HepG2 (cell line): ENCODE measurements at regions not wholly inside any gene's neighbourhood (a gene's known extent, or its start where the extent isn't known, plus 50 kb on each side); places are given as distances from the start of the nearest gene placed in this dataset.

ENCODE experiments used
- ATAC-seq: fragments of 200-7000 bp; cut with Tn5 transposase; 3 replicates; pipeline ENCODE4 v1.9.1; 2020; ENCODE audit warnings: mild to moderate bottlenecking, moderate library complexity
- BruUV-seq: library from RNA; stranded (reverse); fragments of 400-500 nt; replicated peaks from 2 replicates; lab custom pipeline; 2021; lab: Mats Ljungman, UMichigan
- CTCF ChIA-PET: fragments of 300-600 bp; formaldehyde crosslinking; extraction: SDS; loops from one replicate; lab custom pipeline; 2021; ENCODE audit warnings: low total read pairs, inconsistent platforms, low intra/inter-chr PET ratio; lab: Yijun Ruan, JAX
- POLR2A ChIA-PET: fragments of 350-600 bp; sonication (Branson Sonifier 250); formaldehyde crosslinking; loops from one replicate; lab custom pipeline; 2020; ENCODE audit warnings: antibody characterized with exemption, inconsistent platforms; lab: Yijun Ruan, JAX
- DNase-seq: peaks from one replicate; pipeline ENCODE4 v3.0.0-alpha.2; 2015; ENCODE audit warnings: low spot score
- FAIRE-seq: peaks from 3 replicates; lab custom pipeline; 2011; peaks lifted over from hg19 to GRCh38; lab: Jason Lieb, UNC
- H2AFZ ChIP-seq: one replicate; pipeline ENCODE4 v1.6.1; 2011; ENCODE audit warnings: low read length, inconsistent platforms
- H3K27ac ChIP-seq: fragments of 300-600 bp; 3 replicates; pipeline ENCODE4 v1.8.0; 2011; ENCODE audit warnings: mixed run types, mild to moderate bottlenecking, mixed read lengths, low read length, inconsistent platforms; ENCODE audit not compliant: insufficient read depth; ENCODE audit errors: extremely low read length
- H3K27me3 ChIP-seq, 2 experiments: fragments of 200-600 bp in 1 of 2; 2 replicates in 1 of 2; 3 replicates in 1 of 2; pipeline versions ENCODE4 v1.6.0 to v1.8.0; 2011; ENCODE audit warnings: low read length in 2 of 2, mild to moderate bottlenecking in 2 of 2, moderate library complexity in 2 of 2, inconsistent platforms in 1 of 2; ENCODE audit not compliant: insufficient read depth in 2 of 2, control insufficient read depth in 1 of 2
- H3K36me3 ChIP-seq, 2 experiments: fragments of 200-600 bp in 1 of 2; replicated peaks in 1 of 2; 2 replicates in 1 of 2; 3 replicates in 1 of 2; pipeline versions ENCODE4 v1.5.1 to v1.8.0; 2011; ENCODE audit warnings: low read length in 2 of 2, inconsistent platforms in 1 of 2; ENCODE audit not compliant: insufficient read depth in 2 of 2, control insufficient read depth in 1 of 2
- H3K4me1 ChIP-seq: 2 replicates; pipeline ENCODE4 v1.5.1; 2012; ENCODE audit warnings: low read length, inconsistent platforms; ENCODE audit not compliant: insufficient read depth
- H3K4me2 ChIP-seq: 2 replicates; pipeline ENCODE4 v1.6.0; 2011; ENCODE audit warnings: low read depth, low read length, inconsistent platforms
- H3K4me3 ChIP-seq, 3 experiments: fragments of 200-600 bp in 1 of 3; sonication (generic), shearing (Covaris generic) in 1 of 3; replicated peaks in 1 of 3; 2 replicates each; pipeline ENCODE4 v1.5.1; 2011 to 2016; ENCODE audit warnings: low read length in 3 of 3, inconsistent platforms in 2 of 3, low read depth in 2 of 3, mild to moderate bottlenecking in 2 of 3, control low read depth in 1 of 3, mixed read lengths in 1 of 3; ENCODE audit not compliant: insufficient read depth in 1 of 3
- H3K79me2 ChIP-seq: one replicate; pipeline ENCODE4 v1.6.1; 2011; ENCODE audit warnings: low read length, inconsistent platforms; ENCODE audit not compliant: insufficient read depth
- H3K9ac ChIP-seq: 2 replicates; pipeline ENCODE4 v1.6.0; 2011; ENCODE audit warnings: mild to moderate bottlenecking, low read depth, low read length, inconsistent platforms; ENCODE audit not compliant: insufficient read depth
- H3K9me3 ChIP-seq: 2 replicates; pipeline ENCODE4 v1.5.1; 2012; ENCODE audit warnings: mild to moderate bottlenecking, low read length
- H4K20me1 ChIP-seq: 2 replicates; pipeline ENCODE4 v1.6.0; 2011; ENCODE audit warnings: inconsistent platforms, mild to moderate bottlenecking, low read length, moderate library complexity; ENCODE audit not compliant: insufficient read depth
- CBFB ChIP-seq: sonication (generic); formaldehyde crosslinking; IDR thresholded peaks from 2 replicates; pipeline ENCODE4 v1.4.0; 2020; ENCODE audit warnings: missing genetic modification reagents
- CEBPG ChIP-seq: IDR thresholded peaks from 2 replicates; pipeline ENCODE4 v1.6.1; 2016
- CREB3 ChIP-seq: sonication (generic); formaldehyde crosslinking; IDR thresholded peaks from 2 replicates; pipeline ENCODE4 v1.5.0; 2020; ENCODE audit warnings: missing genetic modification reagents
- GABPB1 ChIP-seq: IDR thresholded peaks from 2 replicates; pipeline ENCODE4 v1.6.1; 2016; ENCODE audit warnings: mild to moderate bottlenecking, missing genetic modification reagents, moderate library complexity, missing compliant biosample characterization
- HOXA7 ChIP-seq: sonication (generic); formaldehyde crosslinking; IDR thresholded peaks from 2 replicates; pipeline ENCODE4 v1.8.1; 2022; ENCODE audit warnings: mild to moderate bottlenecking, missing genetic modification reagents, moderate library complexity
- KDM3A ChIP-seq: IDR thresholded peaks from 2 replicates; pipeline ENCODE4 v1.6.1; 2018; ENCODE audit warnings: low read depth, missing compliant biosample characterization
- MED1 ChIP-seq: sonication (generic); formaldehyde crosslinking; IDR thresholded peaks from 2 replicates; pipeline ENCODE4 v1.4.0; 2020; ENCODE audit warnings: missing genetic modification reagents
- MXD4 ChIP-seq: IDR thresholded peaks from 2 replicates; pipeline ENCODE4 v1.6.1; 2016; ENCODE audit warnings: mild to moderate bottlenecking, missing biosample characterization, missing genetic modification reagents
- MXI1 ChIP-seq: IDR thresholded peaks from 3 replicates; pipeline ENCODE4 v1.6.1; 2012; ENCODE audit warnings: low read depth, low read length, inconsistent platforms, borderline replicate concordance
- MYC ChIP-seq: sonication (generic); formaldehyde crosslinking; IDR thresholded peaks from 2 replicates; pipeline ENCODE4 v1.9.0; 2021; ENCODE audit warnings: missing genetic modification reagents, borderline replicate concordance
- RFXAP ChIP-seq: sonication (generic); formaldehyde crosslinking; IDR thresholded peaks from 2 replicates; pipeline ENCODE4 v1.4.0; 2020; ENCODE audit warnings: missing genetic modification reagents, borderline replicate concordance
- RNF2 ChIP-seq: fragments of 450-650 bp; conservative IDR thresholded peaks from 2 replicates; pipeline ENCODE4 v1.6.1; 2016; ENCODE audit warnings: low read depth
- SNAI1 ChIP-seq: sonication (generic); formaldehyde crosslinking; IDR thresholded peaks from 2 replicates; pipeline ENCODE4 v1.5.0; 2020; ENCODE audit warnings: mild to moderate bottlenecking, missing genetic modification reagents, borderline replicate concordance
- THAP11 ChIP-seq: IDR thresholded peaks from 2 replicates; pipeline ENCODE4 v1.6.1; 2016; ENCODE audit warnings: missing biosample characterization, missing genetic modification reagents
- ZFX ChIP-seq: sonication (generic); formaldehyde crosslinking; IDR thresholded peaks from 2 replicates; pipeline ENCODE4 v1.4.0; 2020; ENCODE audit warnings: mild to moderate bottlenecking, low read depth, missing genetic modification reagents, moderate library complexity
- ZNF101 ChIP-seq: sonication (generic); formaldehyde crosslinking; IDR thresholded peaks from 2 replicates; pipeline ENCODE4 v1.4.0; 2020; ENCODE audit warnings: mild to moderate bottlenecking, low read depth, missing genetic modification reagents, borderline replicate concordance
- WGBS: methylation state at CpG from one replicate; pipeline ENCODE4 v1.1.6; 2017; ENCODE audit warnings: low lambda C conversion rate; 5-methylcytosine and 5-hydroxymethylcytosine counted together
- in situ Hi-C: cut with HindIII; loops from 2 replicates; pipeline ENCODE4 v1.10.0; 2017; ENCODE audit warnings: low pct_unique_long_range_greater_than_20kb; ENCODE audit not compliant: extremely low pct_ligation_motif_present
- intact Hi-C: fragments of 100-400 bp; cut with micrococcal nuclease; formaldehyde crosslinking; loops from one replicate; pipeline ENCODE4 v1.10.0; 2022; ENCODE audit not compliant: unreplicated experiment
- TF ChIP-seq, protein P1 (sequence below): sonication (generic); formaldehyde crosslinking; IDR thresholded peaks from 2 replicates; pipeline ENCODE4 v1.5.0; 2020; ENCODE audit warnings: missing genetic modification reagents
- TF ChIP-seq, protein P2 (sequence below): IDR thresholded peaks from 2 replicates; pipeline ENCODE4 v1.6.1; 2016; ENCODE audit warnings: missing compliant biosample characterization, missing genetic modification reagents, borderline replicate concordance
- TF ChIP-seq, protein P3 (sequence below): sonication (generic); formaldehyde crosslinking; IDR thresholded peaks from 2 replicates; pipeline ENCODE4 v1.8.1; 2023; ENCODE audit warnings: missing genetic modification reagents, inconsistent platforms, borderline replicate concordance

GRCh38 chr11:129750343-129751292 is 65.0 kb upstream of the TMEM45B start:
- 15% methylated on average over 16 of the region's 57 CpGs for WGBS
- H3K4me3 ChIP-seq: peak overlapping the region; percentile 11 to 62 (median 34); a peak in 2 of 6 replicates
- peaks cover 6% of the 10 kb centered on the region for H3K4me1 ChIP-seq
- DNase-seq (peak; percentile 56), ATAC-seq (peak; percentile 98), FAIRE-seq (peak; percentile 81)
- ChIA-PET POLR2A (no interaction called here), CTCF (interaction anchor here (1.1 to 7.6 kb wide), 7 partner anchors 55 to 866 kb away, joined by 3 to 122 read pairs (median 8); partner anchors contain the start of gene BARX2)
- H3K27me3 ChIP-seq: peaks cover 2 to 25% of the 10 kb centered on the region in 2 experiments; a peak in 3 of 5 replicates
- H3K9me3 ChIP-seq: no peaks in the 10 kb centered on the region
- no peaks in the 10 kb centered on the region for H3K36me3 ChIP-seq
- no peak overlapping the region for H2AFZ ChIP-seq
- intact Hi-C loops: loop anchor here (1.0 to 5.0 kb wide), 3 partner anchors 56 to 386 kb away; partner anchors contain the start of gene BARX2
- no TSS peak for BruUV-seq
- H3K9ac ChIP-seq: no peak overlapping the region
- no peaks in the 10 kb centered on the region for H3K79me2 ChIP-seq
- H3K27ac ChIP-seq: no peak overlapping the region
- no peaks in the 10 kb centered on the region; the same call in 1 of the 2 replicates for H4K20me1 ChIP-seq
- peak overlapping the region; percentile 89 for H3K4me2 ChIP-seq
- in situ Hi-C loops: no loop called here
- TF ChIP-seq RFXAP (CRISPR knock-in tag): peak; percentile 57; the same call in 1 of the 2 replicates
- TF ChIP-seq GABPB1 (CRISPR knock-in tag): peak; percentile 45
- peak; percentile 64 for TF ChIP-seq THAP11
- TF ChIP-seq CEBPG (CRISPR knock-in tag): 0 out of 2 replicates have a peak, but pooled peaks have one; percentile 15
- 0 out of 2 replicates have a peak, but pooled peaks have one; percentile 30 for TF ChIP-seq RNF2
- TF ChIP-seq KDM3A (CRISPR knock-in tag): peak; percentile 72; the same call in 1 of the 2 replicates
- TF ChIP-seq SNAI1 (CRISPR knock-in tag): no peak
- TF ChIP-seq CREB3: 0 out of 2 replicates have a peak, but pooled peaks have one; percentile 35
- peak; percentile 74 for TF ChIP-seq MXD4 (CRISPR knock-in tag)
- no peak for TF ChIP-seq HOXA7 (CRISPR knock-in tag)
- TF ChIP-seq ZNF101: no peak
- peak; percentile 79 for TF ChIP-seq ZFX (CRISPR knock-in tag)
- TF ChIP-seq, protein P1, sequence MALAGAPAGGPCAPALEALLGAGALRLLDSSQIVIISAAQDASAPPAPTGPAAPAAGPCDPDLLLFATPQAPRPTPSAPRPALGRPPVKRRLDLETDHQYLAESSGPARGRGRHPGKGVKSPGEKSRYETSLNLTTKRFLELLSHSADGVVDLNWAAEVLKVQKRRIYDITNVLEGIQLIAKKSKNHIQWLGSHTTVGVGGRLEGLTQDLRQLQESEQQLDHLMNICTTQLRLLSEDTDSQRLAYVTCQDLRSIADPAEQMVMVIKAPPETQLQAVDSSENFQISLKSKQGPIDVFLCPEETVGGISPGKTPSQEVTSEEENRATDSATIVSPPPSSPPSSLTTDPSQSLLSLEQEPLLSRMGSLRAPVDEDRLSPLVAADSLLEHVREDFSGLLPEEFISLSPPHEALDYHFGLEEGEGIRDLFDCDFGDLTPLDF (CRISPR knock-in tag): 0 out of 2 replicates have a peak, but pooled peaks have one; percentile 51
- TF ChIP-seq, protein P2, sequence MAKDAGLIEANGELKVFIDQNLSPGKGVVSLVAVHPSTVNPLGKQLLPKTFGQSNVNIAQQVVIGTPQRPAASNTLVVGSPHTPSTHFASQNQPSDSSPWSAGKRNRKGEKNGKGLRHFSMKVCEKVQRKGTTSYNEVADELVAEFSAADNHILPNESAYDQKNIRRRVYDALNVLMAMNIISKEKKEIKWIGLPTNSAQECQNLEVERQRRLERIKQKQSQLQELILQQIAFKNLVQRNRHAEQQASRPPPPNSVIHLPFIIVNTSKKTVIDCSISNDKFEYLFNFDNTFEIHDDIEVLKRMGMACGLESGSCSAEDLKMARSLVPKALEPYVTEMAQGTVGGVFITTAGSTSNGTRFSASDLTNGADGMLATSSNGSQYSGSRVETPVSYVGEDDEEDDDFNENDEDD (CRISPR knock-in tag): peak; percentile 84
- peak; percentile 46; the same call in 1 of the 2 replicates for TF ChIP-seq MED1 (CRISPR knock-in tag)
- peak; percentile 47; the same call in 1 of the 3 replicates for TF ChIP-seq MXI1
- TF ChIP-seq MYC: peak; percentile 74
- TF ChIP-seq CBFB: 0 out of 2 replicates have a peak, but pooled peaks have one; percentile 53
- TF ChIP-seq, protein P3, sequence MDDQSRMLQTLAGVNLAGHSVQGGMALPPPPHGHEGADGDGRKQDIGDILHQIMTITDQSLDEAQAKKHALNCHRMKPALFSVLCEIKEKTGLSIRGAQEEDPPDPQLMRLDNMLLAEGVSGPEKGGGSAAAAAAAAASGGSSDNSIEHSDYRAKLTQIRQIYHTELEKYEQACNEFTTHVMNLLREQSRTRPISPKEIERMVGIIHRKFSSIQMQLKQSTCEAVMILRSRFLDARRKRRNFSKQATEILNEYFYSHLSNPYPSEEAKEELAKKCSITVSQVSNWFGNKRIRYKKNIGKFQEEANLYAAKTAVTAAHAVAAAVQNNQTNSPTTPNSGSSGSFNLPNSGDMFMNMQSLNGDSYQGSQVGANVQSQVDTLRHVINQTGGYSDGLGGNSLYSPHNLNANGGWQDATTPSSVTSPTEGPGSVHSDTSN (CRISPR knock-in tag): no peak
